HG03442 (cell line): ENCODE measurements at regions not wholly inside any gene's neighbourhood (a gene's known extent, or its start where the extent isn't known, plus 50 kb on each side); places are given as distances from the start of the nearest gene placed in this dataset.

Experiments used
- ATAC-seq: cut with Tn5 transposase; IDR thresholded peaks from one replicate; pipeline ENCODE4 v1.9.1; 2021; ENCODE audit warnings: mild to moderate bottlenecking, moderate library complexity; ENCODE audit not compliant: unreplicated experiment

DNA sequence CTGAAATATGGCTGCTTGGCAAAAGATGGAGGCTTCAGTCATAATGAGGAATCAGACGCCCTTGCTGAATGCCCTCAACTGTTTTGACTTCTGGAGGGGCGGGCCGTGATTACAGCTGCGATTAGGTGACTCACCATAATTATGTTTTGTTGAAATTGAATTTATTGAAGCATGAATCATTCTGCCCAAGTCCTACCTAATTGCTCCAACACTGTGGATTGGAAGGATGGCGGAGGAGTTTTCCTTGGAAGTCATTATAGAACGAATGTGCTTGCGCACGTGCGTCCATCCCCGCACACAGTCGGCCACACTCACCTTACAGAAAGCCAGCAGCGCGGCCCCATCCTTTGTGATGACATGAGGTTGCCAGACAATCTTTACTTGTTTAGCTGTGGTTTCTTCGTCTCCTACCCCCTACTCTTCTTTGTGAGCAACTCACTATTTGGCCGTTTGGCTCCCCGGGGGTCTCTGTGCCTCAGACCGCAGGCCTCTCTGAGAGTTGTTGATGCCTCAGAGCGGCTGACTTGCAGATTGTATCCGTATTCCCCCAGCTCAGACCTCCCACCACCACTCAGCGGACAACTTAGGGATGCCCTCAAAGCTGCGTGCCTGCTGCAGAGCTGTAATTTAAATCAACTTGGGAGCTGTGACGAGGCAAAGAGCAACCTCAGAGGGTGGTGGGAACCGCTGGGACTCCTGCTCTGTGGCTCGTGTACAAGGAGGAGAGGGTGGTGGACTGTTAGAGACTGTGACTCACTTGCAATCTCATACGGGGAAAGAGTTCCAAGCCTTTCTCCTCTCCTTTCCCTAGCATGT lies 513.4 kb downstream of the TNS1 start:
- no peak for ATAC-seq

GRCh38 chr2:217484046-217484445 lies 518.7 kb downstream of the TNS1 start:
- ATAC-seq = no peak

GRCh38 chr2:217482056-217482710 lies 520.6 kb downstream of the TNS1 start:
- no peak for ATAC-seq

DNA sequence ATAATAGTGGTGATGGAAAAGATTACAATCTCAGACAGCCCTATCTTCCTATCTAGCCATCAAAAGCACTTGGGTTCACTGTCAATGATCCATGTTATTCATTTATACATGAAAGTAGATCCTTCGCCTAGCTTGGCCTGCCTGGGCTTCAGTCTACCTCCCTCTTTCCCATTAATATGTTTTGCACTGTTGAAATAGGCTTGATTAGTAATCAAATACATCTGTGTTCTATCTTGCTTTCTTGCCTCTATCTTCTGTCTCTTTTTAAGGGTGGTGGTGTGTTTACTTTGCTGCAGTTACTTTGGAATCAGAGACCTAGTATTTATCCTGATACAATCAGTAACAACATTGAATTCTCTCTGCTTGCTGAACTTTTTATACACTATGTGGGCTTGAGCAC lies 521.2 kb downstream of the TNS1 start:
- ATAC-seq = no peak

DNA sequence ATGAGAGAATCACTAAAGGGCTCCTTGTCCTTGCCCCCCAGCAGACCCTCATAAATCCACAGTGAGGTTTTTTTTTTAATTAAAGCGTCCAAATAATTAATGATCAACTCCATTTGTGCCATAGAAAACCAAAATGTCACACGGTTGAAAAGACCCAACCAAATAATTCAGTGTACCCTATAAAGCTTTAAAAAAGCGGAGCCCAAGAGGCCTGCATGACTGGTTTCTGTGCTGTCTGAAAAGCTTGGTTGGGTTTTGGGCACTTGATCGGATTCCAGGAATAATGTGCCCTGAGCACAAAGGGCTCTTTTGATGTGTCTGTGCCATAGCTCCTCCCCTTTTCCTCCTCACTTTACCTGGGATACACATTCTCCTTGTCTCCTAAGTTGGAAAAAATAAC lies 523.2 kb downstream of the TNS1 start:
- no peak for ATAC-seq

- ATAC-seq = no peak
These were observed 523.9 kb downstream of the TNS1 start for GRCh38 chr2:217478831-217479455.

DNA sequence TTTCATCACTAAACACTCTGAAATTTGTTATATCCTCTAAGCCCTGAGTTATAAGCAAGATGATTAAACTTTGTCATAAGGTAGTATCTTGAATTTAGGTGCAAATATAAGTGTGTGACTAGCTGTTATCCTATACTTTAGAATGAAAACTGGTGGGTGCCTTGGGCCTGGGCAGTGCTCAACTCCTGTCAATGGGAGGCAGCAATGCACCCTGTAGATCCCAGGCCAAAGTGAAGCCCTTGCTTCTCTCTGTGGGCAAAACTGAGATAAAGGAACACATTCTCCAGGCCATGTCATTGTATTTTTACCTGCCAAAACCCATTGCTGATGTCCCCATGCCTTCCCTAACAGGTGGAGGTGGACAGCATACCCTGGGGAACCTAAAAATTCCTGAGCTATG lies 525.2 kb downstream of the TNS1 start:
- no peak for ATAC-seq

- ATAC-seq = no peak
These were observed 527.0 kb downstream of the TNS1 start for GRCh38 chr2:217475791-217476190.

DNA sequence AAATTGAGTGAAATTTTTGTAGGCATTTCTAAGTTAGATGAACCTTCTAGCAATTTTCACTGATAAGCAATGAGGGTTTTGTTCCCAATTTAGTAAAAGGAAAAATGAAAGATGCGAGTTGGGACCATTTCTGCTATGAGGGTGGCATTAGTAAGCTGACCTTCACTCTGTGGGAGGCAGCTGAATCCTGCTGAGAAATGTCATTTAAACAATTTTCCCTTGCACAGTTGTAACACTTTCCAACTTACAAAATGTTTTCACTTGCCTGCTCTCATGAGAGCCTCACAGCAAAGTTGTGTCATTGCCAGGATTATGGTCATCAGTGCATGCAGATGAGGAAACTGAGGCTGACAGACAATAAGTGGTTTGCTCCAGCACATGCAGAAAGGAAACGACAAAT lies 527.7 kb downstream of the TNS1 start:
- no peak for ATAC-seq

- no peak for ATAC-seq
These were observed 531.5 kb downstream of the TNS1 start for GRCh38 chr2:217471319-217471718.

GRCh38 chr2:217469203-217469810 lies 533.5 kb downstream of the TNS1 start:
- no peak for ATAC-seq

DNA sequence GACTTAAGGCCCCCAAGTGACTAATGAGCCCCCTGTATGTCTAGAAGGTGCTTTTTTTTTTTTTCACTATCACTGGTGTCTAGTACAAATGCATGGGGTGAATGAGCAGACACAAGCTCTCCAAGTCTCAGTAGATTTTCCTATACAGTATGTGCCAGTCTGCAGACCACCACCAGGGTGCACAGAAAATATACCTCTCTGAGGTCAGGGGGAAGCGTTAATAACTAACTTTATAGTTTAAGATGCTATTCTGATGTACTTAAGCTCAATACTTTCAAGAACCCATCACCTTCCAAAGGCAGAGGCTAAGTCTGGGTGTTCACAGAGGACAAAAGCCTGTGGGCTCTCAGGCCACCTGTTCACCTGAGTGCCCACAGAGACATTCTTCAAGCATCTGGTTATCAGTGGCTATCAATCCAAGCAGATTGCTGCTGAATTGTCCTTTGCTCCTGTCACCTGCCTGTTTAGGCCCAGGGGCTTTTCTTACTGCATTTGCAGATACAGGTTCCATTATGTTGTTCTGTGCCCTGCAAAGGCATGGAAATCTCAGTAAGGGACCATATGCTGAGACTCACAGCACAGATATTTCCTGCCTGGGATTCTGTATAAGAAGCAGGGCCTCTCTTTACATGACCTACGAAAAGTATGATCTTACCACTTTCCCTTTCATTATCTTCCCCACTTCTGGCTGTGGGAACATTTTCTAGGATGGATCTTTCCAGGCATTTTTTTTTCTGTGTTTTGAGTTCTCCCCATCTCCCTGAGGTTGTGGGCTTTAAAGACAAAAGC lies 534.6 kb downstream of the TNS1 start:
- ATAC-seq = no peak

DNA sequence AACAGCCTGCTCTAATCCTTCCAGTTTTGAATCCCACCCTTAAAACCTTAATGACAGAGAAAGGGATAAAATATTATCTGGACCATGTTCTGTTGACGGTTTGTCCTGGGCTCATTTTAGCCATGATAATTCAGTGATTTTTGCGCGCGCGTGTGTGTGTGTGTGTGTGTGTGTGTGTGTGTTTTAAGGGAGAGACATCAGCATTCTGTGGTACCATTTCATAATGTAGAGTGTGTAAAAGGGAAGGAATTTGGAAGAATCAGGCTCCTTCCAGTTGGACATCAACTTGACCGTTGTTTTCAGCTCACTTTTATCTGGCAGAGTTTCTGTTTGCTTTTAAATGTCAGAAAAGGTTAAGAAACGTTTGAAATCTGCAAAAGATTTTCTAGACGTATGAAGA lies 535.5 kb downstream of the TNS1 start:
- no peak for ATAC-seq

DNA sequence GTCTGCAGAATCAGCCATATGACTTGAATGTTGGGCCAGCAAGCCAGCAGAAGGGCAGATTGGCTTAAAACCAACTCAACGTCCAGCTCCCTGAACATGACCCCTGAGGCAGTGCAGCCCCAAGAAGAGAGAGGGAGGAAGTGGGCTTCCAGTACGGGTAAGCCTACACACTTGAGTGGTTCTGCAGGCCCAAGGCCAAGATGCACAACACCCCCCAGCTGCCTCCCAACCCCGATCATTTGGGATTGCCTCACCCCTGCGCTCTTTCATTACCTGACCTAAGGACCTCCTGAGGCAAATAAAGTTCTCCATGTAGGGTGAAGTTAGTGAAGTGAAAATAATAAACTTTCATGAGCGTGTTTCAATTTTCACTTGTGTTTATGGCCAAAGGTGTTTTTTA lies 536.0 kb downstream of the TNS1 start:
- ATAC-seq = no peak

- no peak for ATAC-seq
These were observed 536.7 kb downstream of the TNS1 start for GRCh38 chr2:217466104-217466503.

DNA sequence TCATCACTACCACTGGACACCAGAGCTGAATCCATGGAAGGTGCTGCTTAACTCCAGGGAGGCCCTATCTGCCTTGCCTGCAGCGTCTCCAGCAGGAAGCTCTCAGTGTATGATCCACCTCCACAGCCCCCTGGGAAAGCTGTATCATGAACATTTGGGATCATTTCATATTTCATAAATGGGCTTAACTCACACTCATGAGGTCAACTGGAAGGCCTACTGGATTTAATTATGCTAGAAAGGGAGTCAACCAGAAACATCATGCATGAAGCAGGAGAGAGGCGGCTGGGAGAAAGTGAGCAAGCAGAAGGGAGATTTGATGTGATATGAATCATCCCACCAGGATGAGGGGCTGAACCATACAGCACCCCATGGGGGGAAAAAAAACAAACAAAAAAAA lies 537.7 kb downstream of the TNS1 start:
- ATAC-seq = no peak

- no peak for ATAC-seq
These were observed 539.3 kb downstream of the TNS1 start for GRCh38 chr2:217463402-217464075.

DNA sequence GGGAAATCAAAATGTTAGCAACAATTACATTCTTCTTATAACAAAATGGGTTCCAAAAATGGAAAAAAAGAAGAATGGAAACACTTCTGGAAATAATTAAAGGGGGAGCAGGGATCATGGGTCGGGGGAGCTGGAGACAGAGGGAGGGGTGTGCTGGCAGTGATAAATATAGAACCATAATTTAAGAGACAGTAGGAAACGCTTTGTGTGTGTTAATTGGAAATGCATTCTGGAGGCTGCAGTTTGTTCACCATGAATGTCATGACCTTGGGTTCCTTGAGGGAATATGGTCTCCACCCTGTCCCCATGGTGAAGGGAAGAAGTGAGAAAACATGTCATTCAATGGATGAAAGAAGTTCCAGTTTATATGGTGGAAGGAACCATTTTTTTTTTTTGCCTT lies 540.7 kb downstream of the TNS1 start:
- ATAC-seq = no peak

DNA sequence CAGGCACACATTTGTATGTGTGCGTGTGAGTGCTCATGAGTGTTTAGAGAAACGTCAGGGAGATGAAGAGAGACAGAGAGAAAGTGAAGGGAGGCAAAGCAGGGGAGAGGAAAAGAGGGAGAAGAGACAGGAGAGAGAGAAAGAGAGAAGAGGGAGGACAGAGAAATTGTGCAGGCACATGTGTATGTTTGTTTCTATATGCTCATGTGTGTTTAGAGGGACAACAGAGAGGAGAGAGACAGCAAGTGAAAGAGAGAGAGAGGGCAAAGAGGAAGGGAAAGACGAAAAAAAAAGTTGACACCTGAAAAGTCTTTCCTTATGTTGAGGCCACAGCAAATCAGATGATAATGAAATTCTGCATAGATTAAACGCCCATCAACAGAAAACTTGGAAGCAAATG lies 541.1 kb downstream of the TNS1 start:
- ATAC-seq = no peak

DNA sequence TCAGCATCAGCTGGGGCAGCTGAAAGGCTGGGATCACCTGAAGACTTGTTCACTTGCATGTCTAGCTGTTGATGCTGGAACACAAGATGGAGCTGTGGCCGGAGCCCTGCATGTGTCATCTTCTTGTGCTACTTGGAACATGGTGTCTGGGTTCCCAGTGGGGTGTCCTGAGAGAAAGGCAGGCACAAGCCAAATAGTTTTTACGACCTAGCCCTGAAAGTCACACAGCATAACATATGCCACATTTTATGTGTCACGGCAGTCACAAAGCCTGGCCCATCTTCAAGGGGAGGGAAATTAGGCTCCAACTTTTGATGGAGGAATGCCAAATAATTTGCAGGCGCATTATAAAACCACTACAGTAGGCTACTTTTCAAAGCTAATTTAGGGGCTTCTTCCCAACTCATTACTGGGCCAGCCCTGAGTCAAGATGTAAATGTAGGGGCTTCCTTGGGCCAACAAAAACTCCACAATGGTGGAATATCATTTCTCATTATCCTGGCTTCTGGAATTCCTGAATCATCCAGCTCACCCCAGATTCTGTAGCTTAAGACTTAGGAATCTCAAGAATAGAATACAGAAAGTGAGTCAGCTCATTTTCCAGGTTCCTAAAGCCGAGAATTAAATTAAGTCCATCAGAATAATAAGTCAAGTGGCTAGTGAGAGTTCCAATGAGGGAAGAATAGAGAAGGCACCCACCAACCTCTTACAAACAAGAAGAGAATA lies 543.0 kb downstream of the TNS1 start:
- no peak for ATAC-seq
